Globus pallidus (tissue), 1 donor: ENCODE measurements at regions not wholly inside any gene's neighbourhood (a gene's known extent, or its start where the extent isn't known, plus 50 kb on each side); places are given as distances from the start of the nearest gene placed in this dataset.
"Not testable (repeated sequence)": the region's sequence is repeated elsewhere in the genome, so short reads cannot be mapped to it uniquely, and the experiment has no call there.

ENCODE experiments used
- DNase-seq: peaks from one replicate; pipeline ENCODE4 v3.0.0-alpha.2; 2015; ENCODE audit warnings: low spot score

GRCh38 chr6:12478921-12479320 lies 188.8 kb downstream of the EDN1 start:
- DNase-seq, result no peak

GRCh38 chr6:12479451-12479850 lies 189.3 kb downstream of the EDN1 start:
- DNase-seq, result no peak

- no peak for DNase-seq
Measured at GRCh38 chr6:12479881-12480280, 189.7 kb downstream of the EDN1 start.

- DNase-seq, result no peak
Measured at GRCh38 chr6:12480379-12480778, 190.2 kb downstream of the EDN1 start.

GRCh38 chr6:12481292-12481691 lies 191.1 kb downstream of the EDN1 start:
- DNase-seq, result no peak

GRCh38 chr6:12481850-12482249 lies 191.7 kb downstream of the EDN1 start:
- DNase-seq, result no peak

- no peak for DNase-seq
Measured at GRCh38 chr6:12482386-12483375, 192.5 kb downstream of the EDN1 start.

- no peak for DNase-seq
Measured at GRCh38 chr6:12483712-12484111, 193.6 kb downstream of the EDN1 start.

- no peak for DNase-seq
Measured at GRCh38 chr6:12484519-12484918, 194.4 kb downstream of the EDN1 start.

- DNase-seq, result no peak
Measured at GRCh38 chr6:12485226-12485764, 195.1 kb downstream of the EDN1 start.

GRCh38 chr6:12485837-12486236 lies 195.7 kb downstream of the EDN1 start:
- DNase-seq, result no peak

GRCh38 chr6:12490351-12490903 lies 200.3 kb downstream of the EDN1 start:
- DNase-seq, result no peak

GRCh38 chr6:12490904-12491571 lies 200.9 kb downstream of the EDN1 start:
- no peak for DNase-seq

- not testable (repeated sequence) for DNase-seq
Measured at GRCh38 chr6:12492929-12493328, 202.8 kb downstream of the EDN1 start.

- DNase-seq, result no peak
Measured at GRCh38 chr6:12493446-12493845, 203.3 kb downstream of the EDN1 start.

GRCh38 chr6:12494161-12494560 lies 204.0 kb downstream of the EDN1 start:
- no peak for DNase-seq

GRCh38 chr6:12501990-12502389 lies 211.8 kb downstream of the EDN1 start:
- no peak for DNase-seq

GRCh38 chr6:12504325-12504966 lies 212.1 kb upstream of the PHACTR1 start:
- DNase-seq, result no peak

GRCh38 chr6:12505486-12505885 lies 211.1 kb upstream of the PHACTR1 start:
- no peak for DNase-seq

GRCh38 chr6:12506159-12506558 lies 210.4 kb upstream of the PHACTR1 start:
- no peak for DNase-seq

- DNase-seq, result no peak
Measured at GRCh38 chr6:12507636-12508035, 208.9 kb upstream of the PHACTR1 start.

- DNase-seq, result no peak
Measured at GRCh38 chr6:12508553-12508952, 208.0 kb upstream of the PHACTR1 start.
